Heart left ventricle (tissue), 16 donors: ENCODE measurements at regions not wholly inside any gene's neighbourhood (a gene's known extent, or its start where the extent isn't known, plus 50 kb on each side); places are given as distances from the start of the nearest gene placed in this dataset.

Experiments used
- ATAC-seq, 4 donors: fragments of 200-7000 bp; cut with Tn5 transposase; one replicate each; pipeline ENCODE4 v1.9.1; 2020 to 2022; ENCODE audit warnings: moderate library complexity in 4 of 4, mild to moderate bottlenecking in 3 of 4, moderate number of reproducible peaks in 1 of 4
- DNase-seq, 5 donors: peaks; one replicate each; pipeline ENCODE4 v3.0.0-alpha.2; 2020
- H3K27ac ChIP-seq, 12 donors: fragments of 200-600 bp; sonication (generic) in 4 of 12; one replicate each; pipeline versions ENCODE4 v1.5.0 to v1.8.0; 2016 to 2022; ENCODE audit warnings: mild to moderate bottlenecking in 2 of 12
- H3K27me3 ChIP-seq, 9 donors: fragments of 200-600 bp; sonication (generic) in 2 of 9; one replicate each; pipeline versions ENCODE4 v1.5.1 to v1.8.0; 2016 to 2022; ENCODE audit warnings: mild to moderate bottlenecking in 3 of 9
- H3K36me3 ChIP-seq, 9 donors: fragments of 200-600 bp; sonication (generic) in 2 of 9; one replicate each; pipeline versions ENCODE4 v1.5.0 to v1.8.0; 2018 to 2022; ENCODE audit warnings: mild to moderate bottlenecking in 2 of 9
- H3K4me1 ChIP-seq, 12 donors: fragments of 200-600 bp; sonication (generic) in 4 of 12; one replicate each; pipeline versions ENCODE4 v1.5.0 to v1.8.0; 2016 to 2022; ENCODE audit warnings: mild to moderate bottlenecking in 3 of 12
- H3K4me3 ChIP-seq, 12 donors: fragments of 200-600 bp; sonication (generic) in 4 of 12; one replicate each; pipeline versions ENCODE4 v1.5.0 to v1.8.0; 2017 to 2022; ENCODE audit warnings: mild to moderate bottlenecking in 9 of 12, moderate library complexity in 4 of 12
- H3K9me3 ChIP-seq, 12 donors: fragments of 200-600 bp; sonication (generic) in 4 of 12; one replicate each; pipeline versions ENCODE4 v1.5.0 to v1.8.0; 2016 to 2022; ENCODE audit warnings: mild to moderate bottlenecking in 1 of 12
- CTCF ChIP-seq, 12 donors: fragments of 200-600 bp; sonication (generic) in 4 of 12; IDR thresholded peaks; one replicate each; pipeline versions ENCODE4 v1.5.0 to v1.8.0; 2018 to 2022; ENCODE audit warnings: antibody characterized with exemption in 12 of 12, mild to moderate bottlenecking in 5 of 12
- POLR2A ChIP-seq, 2 donors: fragments of 450-650 bp; IDR thresholded peaks; one replicate each; pipeline ENCODE4 v1.6.1; 2017; ENCODE audit warnings: antibody characterized with exemption in 2 of 2, mild to moderate bottlenecking in 2 of 2, moderate library complexity in 2 of 2
- WGBS, 4 donors: extraction: QIAGEN DNeasy Blood & Tissue Kit in 2 of 4; methylation state at CpG; one replicate each; pipeline versions ENCODE4 v1.1.5 to v1.1.7; 2013 to 2018; 5-methylcytosine and 5-hydroxymethylcytosine counted together
- intact Hi-C, 10 donors: fragments of 100-400 bp; cut with DNase I; formaldehyde crosslinking; loops; one replicate each; pipeline versions ENCODE4 v1.11.1 to v1.14.2; 2022
- donor health status: ischemic (EF 13 %, LVEDD 7.1; RV severe dilation, severe dysfunction).
- donor health status: healthy with polysubstance abuse.
- donor health status: DM: no; HTN: yes; CAD: no.
- donor health status: DM: no; HTN: no; CAD: no.
- donor health status: ischemic (EF 25% LVEDD 6.9; RV normal size, moderate dysfunction).
- donor health status: ischemic (EF 25% LVEDD 5.7; RV mildly dilated, moderate dysfunction).
- donor health status: healthy.
- donor health status: DM: yes; HTN: yes; CAD: no.
- donor health status: ischemic (EF 35%, LVEDD 5.7; RV mildly dilated, moderate dysfunction).
- donor health status: nonischemic (EF 11% LVEDD 7.7; RV severe dilation, severe dysfunction).
- donor health status: DM: yes; HTN: yes; CAD: no.
- donor health status: PGD.
- donor health status: ischemic (EF 29% LVEDD 5.4; RV normal size, mild dysfunction).
- donor health status: nonischemic (EF 23%, LVEDD 6.1; RV moderate dilation, normal function).

- TF ChIP-seq CTCF (IDR thresholded peaks at IDR 0.05): no peak
- no peak for TF ChIP-seq POLR2A (IDR thresholded peaks at IDR 0.05)
- Histone ChIP-seq H3K4me3 (no peak overlapping the region), H3K27me3 (peaks cover 0 to 37% (median 0%) of the 10 kb centered on the region in 9 donors), H3K27ac (no peak overlapping the region), H3K4me1 (no peaks in the 10 kb centered on the region), H3K36me3 (no peaks in the 10 kb centered on the region), H3K9me3 (no peaks in the 10 kb centered on the region)
- intact Hi-C loops: no loop called here
- peak in 2 of 4 donors; percentile 42 to 50 for ATAC-seq
- WGBS, 4 donors: 55 to 66% (median 63%) methylated on average over 11 to 12 of the region's 12 CpGs
- no peak for DNase-seq
Measured at GRCh38 chrX:69262036-69262936, 97.0 kb upstream of the PJA1 start.

- TF ChIP-seq POLR2A (IDR thresholded peaks at IDR 0.05) (no peak), CTCF (IDR thresholded peaks at IDR 0.05) (no peak)
- no peak overlapping the region for H3K27ac ChIP-seq
- H3K36me3 ChIP-seq: no peaks in the 10 kb centered on the region
- intact Hi-C loops: no loop called here
- DNase-seq (no peak), ATAC-seq (no peak)
- H3K4me1 ChIP-seq: no peaks in the 10 kb centered on the region
- peaks cover 0 to 27% (median 0%) of the 10 kb centered on the region in 9 donors for H3K27me3 ChIP-seq
- H3K4me3 ChIP-seq: no peak overlapping the region
- WGBS, 4 donors: 52 to 80% (median 67%) methylated on average over 2 of the region's 2 CpGs
- H3K9me3 ChIP-seq: no peaks in the 10 kb centered on the region
Measured at GRCh38 chrX:69260169-69260568, 94.9 kb upstream of the PJA1 start.

GRCh38 chrX:69258893-69259292 is 93.6 kb upstream of the PJA1 start:
- H3K4me3 ChIP-seq: no peak overlapping the region
- peaks cover 0 to 18% (median 0%) of the 10 kb centered on the region in 9 donors for H3K27me3 ChIP-seq
- intact Hi-C loops: no loop called here
- WGBS, 4 donors: 58 to 79% (median 71%) methylated on average over 4 of the region's 4 CpGs
- H3K36me3 ChIP-seq: no peaks in the 10 kb centered on the region
- H3K9me3 ChIP-seq: no peaks in the 10 kb centered on the region
- DNase-seq: no peak
- ATAC-seq: no peak
- H3K27ac ChIP-seq: no peak overlapping the region
- no peak for TF ChIP-seq POLR2A (IDR thresholded peaks at IDR 0.05)
- TF ChIP-seq CTCF (IDR thresholded peaks at IDR 0.05): no peak
- no peaks in the 10 kb centered on the region for H3K4me1 ChIP-seq

GRCh38 chrX:69257499-69258127 is 92.4 kb upstream of the PJA1 start:
- ATAC-seq: no peak
- no peak for DNase-seq
- H3K27ac ChIP-seq: no peak overlapping the region
- H3K4me1 ChIP-seq: no peaks in the 10 kb centered on the region
- no peaks in the 10 kb centered on the region for H3K9me3 ChIP-seq
- H3K36me3 ChIP-seq: no peaks in the 10 kb centered on the region
- H3K4me3 ChIP-seq: no peak overlapping the region
- WGBS, 4 donors: 59 to 80% (median 70%) methylated on average over 5 of the region's 5 CpGs
- intact Hi-C loops: no loop called here
- no peak for TF ChIP-seq CTCF (IDR thresholded peaks at IDR 0.05)
- no peak for TF ChIP-seq POLR2A (IDR thresholded peaks at IDR 0.05)
- peaks cover 0 to 8% (median 0%) of the 10 kb centered on the region in 9 donors for H3K27me3 ChIP-seq
